Fibroblast of skin of scalp (primary cell): ENCODE measurements at regions not wholly inside any gene's neighbourhood (a gene's known extent, or its start where the extent isn't known, plus 50 kb on each side); places are given as distances from the start of the nearest gene placed in this dataset.
A peak's percentile ranks its signal among the peaks of the same experiment; 100 is the strongest.

Experiments
- DNase-seq: peaks from one replicate; pipeline ENCODE4 v3.0.0-alpha.2; 2013

- DNase-seq = no peak
These were observed 64.6 kb upstream of the KLF9 start for GRCh38 chr9:70478963-70479641.

GRCh38 chr9:70477907-70478480 is 63.5 kb upstream of the KLF9 start:
- DNase-seq = no peak

- DNase-seq = peak; percentile 38
These were observed 62.8 kb upstream of the KLF9 start for GRCh38 chr9:70477146-70477745.

GRCh38 chr9:70475211-70475610 is 60.8 kb upstream of the KLF9 start:
- DNase-seq = no peak

- no peak for DNase-seq
These were observed 60.0 kb upstream of the KLF9 start for GRCh38 chr9:70474413-70474812.

GRCh38 chr9:70472268-70473249 is 58.1 kb upstream of the KLF9 start:
- DNase-seq = no peak

- no peak for DNase-seq
These were observed 55.9 kb upstream of the KLF9 start for GRCh38 chr9:70470050-70471015.

- no peak for DNase-seq
These were observed 53.8 kb upstream of the KLF9 start for GRCh38 chr9:70468291-70468690.

GRCh38 chr9:70466976-70467561 is 52.6 kb upstream of the KLF9 start:
- DNase-seq = peak; percentile 50

- no peak for DNase-seq
These were observed 51.4 kb upstream of the KLF9 start for GRCh38 chr9:70465904-70466303.

GRCh38 chr9:70465398-70465797 is 50.9 kb upstream of the KLF9 start:
- no peak for DNase-seq
